GM13977 (cell line): ENCODE measurements at regions not wholly inside any gene's neighbourhood (a gene's known extent, or its start where the extent isn't known, plus 50 kb on each side); places are given as distances from the start of the nearest gene placed in this dataset.

Experiments used
- DNase-seq: peaks from one replicate; pipeline ENCODE4 v3.0.0; 2012; ENCODE audit warnings: low spot score
- CTCF ChIP-seq: IDR thresholded peaks from 2 replicates; pipeline ENCODE4 v1.5.1; 2012; ENCODE audit warnings: mild to moderate bottlenecking, control low read depth; ENCODE audit not compliant: insufficient read depth; ENCODE audit errors: extremely low read depth, missing control alignments
- in situ Hi-C: fragments of 300-500 bp; cut with MboI; formaldehyde crosslinking; loops from one replicate; pipeline ENCODE4 v1.12.0; 2022; ENCODE audit warnings: low sequenced_read_pairs, low pct_unique_long_range_greater_than_20kb, mixed read lengths, inconsistent platforms; ENCODE audit not compliant: unreplicated experiment

GRCh38 chr1:201753492-201753891 lies 75.5 kb upstream of the IPO9 start:
- in situ Hi-C loops: no loop called here
- DNase-seq: no peak
- no peak for TF ChIP-seq CTCF

- no peak for DNase-seq
- TF ChIP-seq CTCF: no peak
- in situ Hi-C loops: no loop called here
Measured at GRCh38 chr1:201754353-201754752, 74.6 kb upstream of the IPO9 start.

- no peak for DNase-seq
- in situ Hi-C loops: no loop called here
- TF ChIP-seq CTCF: no peak
Measured at GRCh38 chr1:201755200-201755599, 73.8 kb upstream of the IPO9 start.

GRCh38 chr1:201756406-201756805 lies 72.6 kb upstream of the IPO9 start:
- no peak for DNase-seq
- in situ Hi-C loops: no loop called here
- TF ChIP-seq CTCF: no peak

GRCh38 chr1:201758499-201759050 lies 70.4 kb upstream of the IPO9 start:
- no peak for TF ChIP-seq CTCF
- DNase-seq: no peak
- in situ Hi-C loops: no loop called here

- in situ Hi-C loops: no loop called here
- no peak for DNase-seq
- no peak for TF ChIP-seq CTCF
Measured at GRCh38 chr1:201759194-201759815, 69.7 kb upstream of the IPO9 start.
